Progenitor cell of endocrine pancreas (in vitro differentiated cells): ENCODE measurements at regions not wholly inside any gene's neighbourhood (a gene's known extent, or its start where the extent isn't known, plus 50 kb on each side); places are given as distances from the start of the nearest gene placed in this dataset.

Experiments
- DNase-seq: peaks from one replicate; pipeline ENCODE4 v3.0.0; 2021; ENCODE audit warnings: low spot score; ENCODE audit not compliant: unreplicated experiment
- H3K27ac Mint-ChIP-seq: 2 replicates; pipeline ENCODE4 v1.8.0; 2021; ENCODE audit warnings: mild to moderate bottlenecking, moderate library complexity, mixed read lengths
- H3K27me3 Mint-ChIP-seq: 2 replicates; pipeline ENCODE4 v1.8.0; 2021; ENCODE audit warnings: mixed read lengths
- H3K36me3 Mint-ChIP-seq: 2 replicates; pipeline ENCODE4 v1.8.0; 2022; ENCODE audit warnings: mixed read lengths; ENCODE audit not compliant: insufficient read depth
- H3K4me1 Mint-ChIP-seq: 2 replicates; pipeline ENCODE4 v1.8.0; 2021; ENCODE audit warnings: low read depth, mixed read lengths
- H3K4me3 Mint-ChIP-seq: 2 replicates; pipeline ENCODE4 v1.8.0; 2021; ENCODE audit warnings: low read depth, mild to moderate bottlenecking, moderate library complexity, mixed read lengths
- H3K9me3 Mint-ChIP-seq: 2 replicates; pipeline ENCODE4 v1.8.0; 2021; ENCODE audit warnings: low read depth, mixed read lengths
- TF ChIP-seq, protein P1 (sequence below): fragments of 200-600 bp; sonication (generic); IDR thresholded peaks from one replicate; pipeline ENCODE4 v1.5.0; 2021; ENCODE audit warnings: antibody characterized with exemption, mild to moderate bottlenecking; ENCODE audit not compliant: unreplicated experiment

DNA sequence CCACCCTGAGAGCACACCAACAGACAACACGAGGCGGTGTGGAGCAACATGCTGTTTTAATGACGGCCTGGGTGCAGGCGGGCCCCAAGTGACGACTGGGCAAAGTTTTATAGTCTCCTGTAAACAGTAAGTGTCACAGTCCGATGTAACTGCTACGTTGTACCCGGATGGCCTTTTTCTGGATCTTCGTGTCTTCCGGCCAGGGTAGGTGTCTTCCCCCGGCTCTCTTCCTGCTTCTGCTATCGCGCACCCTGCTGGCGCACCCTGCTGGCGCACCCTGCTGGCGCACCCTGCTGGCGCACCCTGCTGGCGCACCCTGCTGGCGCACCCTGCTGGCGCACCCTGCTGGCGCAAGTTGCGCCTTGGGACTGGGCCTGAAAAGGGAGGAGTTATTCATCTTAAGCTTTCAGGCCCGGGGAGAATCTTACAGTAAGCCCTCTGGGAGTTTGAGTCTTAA, 143.0 kb upstream of the TARS1 start:
- H3K4me1 Mint-ChIP-seq = peaks cover 13% of the 10 kb centered on the region
- no peak for DNase-seq
- H3K27ac Mint-ChIP-seq = no peak overlapping the region
- no peaks in the 10 kb centered on the region for H3K9me3 Mint-ChIP-seq
- no peaks in the 10 kb centered on the region for H3K27me3 Mint-ChIP-seq
- TF ChIP-seq, protein P1, sequence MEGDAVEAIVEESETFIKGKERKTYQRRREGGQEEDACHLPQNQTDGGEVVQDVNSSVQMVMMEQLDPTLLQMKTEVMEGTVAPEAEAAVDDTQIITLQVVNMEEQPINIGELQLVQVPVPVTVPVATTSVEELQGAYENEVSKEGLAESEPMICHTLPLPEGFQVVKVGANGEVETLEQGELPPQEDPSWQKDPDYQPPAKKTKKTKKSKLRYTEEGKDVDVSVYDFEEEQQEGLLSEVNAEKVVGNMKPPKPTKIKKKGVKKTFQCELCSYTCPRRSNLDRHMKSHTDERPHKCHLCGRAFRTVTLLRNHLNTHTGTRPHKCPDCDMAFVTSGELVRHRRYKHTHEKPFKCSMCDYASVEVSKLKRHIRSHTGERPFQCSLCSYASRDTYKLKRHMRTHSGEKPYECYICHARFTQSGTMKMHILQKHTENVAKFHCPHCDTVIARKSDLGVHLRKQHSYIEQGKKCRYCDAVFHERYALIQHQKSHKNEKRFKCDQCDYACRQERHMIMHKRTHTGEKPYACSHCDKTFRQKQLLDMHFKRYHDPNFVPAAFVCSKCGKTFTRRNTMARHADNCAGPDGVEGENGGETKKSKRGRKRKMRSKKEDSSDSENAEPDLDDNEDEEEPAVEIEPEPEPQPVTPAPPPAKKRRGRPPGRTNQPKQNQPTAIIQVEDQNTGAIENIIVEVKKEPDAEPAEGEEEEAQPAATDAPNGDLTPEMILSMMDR = peak; percentile 19
- H3K4me3 Mint-ChIP-seq = no peak overlapping the region
- H3K36me3 Mint-ChIP-seq = no peaks in the 10 kb centered on the region

DNA sequence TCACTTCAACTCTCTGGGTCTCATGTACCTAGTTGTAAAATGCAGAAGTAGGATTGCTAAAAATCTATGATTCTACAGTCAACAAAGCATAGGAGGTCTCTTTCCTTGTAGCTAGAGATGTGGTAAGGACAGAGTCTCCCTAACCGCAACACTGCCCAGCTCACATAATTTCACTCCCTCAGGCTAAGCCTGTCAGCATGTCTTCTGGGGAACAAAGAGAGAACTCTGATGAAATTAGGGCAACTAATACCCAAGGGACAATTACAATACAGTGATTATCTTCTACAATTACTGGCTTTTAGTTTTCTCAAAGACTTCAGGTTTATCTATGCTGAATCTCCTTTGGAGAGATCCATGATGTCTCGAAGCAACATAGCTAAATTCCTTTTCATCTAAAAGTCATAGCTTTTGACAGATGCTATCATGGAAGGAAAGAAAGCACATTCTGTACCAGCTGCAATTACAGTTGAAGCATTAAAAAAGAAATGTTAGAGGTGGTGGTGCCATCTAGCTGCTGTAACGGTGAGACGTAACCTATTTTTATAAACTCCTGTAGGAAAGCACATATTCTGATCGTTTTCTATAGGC, 141.1 kb upstream of the TARS1 start:
- H3K4me3 Mint-ChIP-seq = no peak overlapping the region
- no peak for DNase-seq
- no peaks in the 10 kb centered on the region for H3K36me3 Mint-ChIP-seq
- peaks cover 26% of the 10 kb centered on the region for H3K4me1 Mint-ChIP-seq
- TF ChIP-seq, protein P1 = peak; percentile 44
- H3K27ac Mint-ChIP-seq = no peak overlapping the region
- no peaks in the 10 kb centered on the region for H3K9me3 Mint-ChIP-seq
- no peaks in the 10 kb centered on the region for H3K27me3 Mint-ChIP-seq

DNA sequence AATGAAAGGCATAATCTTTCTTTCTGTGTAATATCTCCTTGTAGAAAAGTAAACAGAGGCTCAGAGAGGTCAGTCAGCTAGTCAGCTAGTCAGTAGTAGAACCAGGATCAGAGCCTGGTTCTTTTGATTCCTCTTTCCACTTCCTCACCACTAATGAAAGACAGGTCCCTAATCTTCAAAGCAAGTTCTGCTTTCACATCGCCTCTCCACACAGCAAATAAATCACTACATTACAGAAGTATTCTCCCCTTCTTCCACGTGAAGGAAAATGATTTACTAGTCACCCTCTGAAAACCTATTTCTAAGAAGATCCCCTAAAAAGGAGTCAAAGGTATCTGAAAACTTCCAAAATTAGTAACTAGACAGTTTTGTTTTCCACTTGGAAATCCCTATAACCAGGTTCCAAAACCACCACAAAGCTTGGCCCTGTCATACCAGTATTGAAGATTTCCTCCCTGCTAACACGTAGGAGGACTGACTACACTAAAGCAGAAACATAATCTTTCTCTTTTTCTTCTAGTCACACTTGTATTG, 140.5 kb upstream of the TARS1 start:
- peaks cover 26% of the 10 kb centered on the region for H3K4me1 Mint-ChIP-seq
- H3K27ac Mint-ChIP-seq = no peak overlapping the region
- H3K4me3 Mint-ChIP-seq = no peak overlapping the region
- no peak for DNase-seq
- H3K36me3 Mint-ChIP-seq = no peaks in the 10 kb centered on the region
- TF ChIP-seq, protein P1 = no peak
- no peaks in the 10 kb centered on the region for H3K27me3 Mint-ChIP-seq
- H3K9me3 Mint-ChIP-seq = no peaks in the 10 kb centered on the region

DNA sequence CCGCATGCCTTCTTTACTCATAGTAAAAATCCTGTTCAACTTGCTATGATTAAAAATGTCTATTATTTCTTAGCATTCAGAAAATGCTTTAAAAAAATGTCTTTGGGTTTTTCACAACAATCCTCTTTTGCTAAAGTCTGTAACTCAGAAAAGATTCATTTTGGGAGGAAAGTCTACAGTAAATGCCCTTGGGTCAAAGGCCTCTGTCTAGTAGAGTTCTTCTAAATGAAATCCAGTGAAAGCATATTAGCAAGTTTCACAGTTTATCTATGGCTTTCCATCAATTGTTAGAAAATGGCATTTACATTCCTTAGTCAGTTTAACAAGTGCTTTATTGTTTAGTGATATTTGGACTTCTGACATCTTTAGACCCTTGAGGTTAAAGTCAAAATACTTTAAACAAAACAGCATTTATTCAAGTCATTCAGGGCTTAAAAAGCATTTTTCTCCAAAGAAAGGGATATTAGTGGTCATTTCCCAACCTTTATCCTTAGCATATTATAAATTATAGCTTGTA, 137.1 kb upstream of the TARS1 start:
- TF ChIP-seq, protein P1 = no peak
- no peak for DNase-seq
- H3K27me3 Mint-ChIP-seq = no peaks in the 10 kb centered on the region
- H3K27ac Mint-ChIP-seq = no peak overlapping the region
- H3K9me3 Mint-ChIP-seq = no peaks in the 10 kb centered on the region
- no peak overlapping the region for H3K4me3 Mint-ChIP-seq
- H3K36me3 Mint-ChIP-seq = no peaks in the 10 kb centered on the region
- H3K4me1 Mint-ChIP-seq = peaks cover 24% of the 10 kb centered on the region

DNA sequence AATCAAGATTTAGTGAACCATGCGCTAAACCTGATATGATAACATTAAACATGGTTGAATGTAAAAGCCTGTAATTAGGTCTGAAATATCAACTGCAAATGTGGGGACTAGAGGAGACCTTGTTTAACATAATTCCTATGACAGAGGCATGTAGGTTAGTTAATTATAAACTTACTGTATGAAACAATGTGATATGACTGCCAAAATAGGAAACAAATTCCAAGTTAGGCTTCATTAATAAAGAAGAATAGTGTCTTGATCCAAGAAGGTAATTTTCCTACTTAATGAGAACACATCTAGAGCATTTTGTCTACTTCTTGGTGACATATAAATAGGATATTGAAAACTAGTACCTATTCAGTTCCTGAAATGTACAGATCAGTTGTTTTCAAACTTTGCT, 136.2 kb upstream of the TARS1 start:
- TF ChIP-seq, protein P1 = no peak
- Mint-ChIP-seq H3K27ac (no peak overlapping the region), H3K4me3 (no peak overlapping the region), H3K36me3 (no peaks in the 10 kb centered on the region), H3K27me3 (no peaks in the 10 kb centered on the region), H3K4me1 (peaks cover 28% of the 10 kb centered on the region), H3K9me3 (no peaks in the 10 kb centered on the region)
- no peak for DNase-seq
